H1 (cell line): ENCODE measurements at regions not wholly inside any gene's neighbourhood (a gene's known extent, or its start where the extent isn't known, plus 50 kb on each side); places are given as distances from the start of the nearest gene placed in this dataset.

ENCODE experiments used
- BRCA1 ChIP-seq: IDR thresholded peaks from 2 replicates; pipeline ENCODE4 v1.6.1; 2012; ENCODE audit warnings: low read depth, low read length, improper control_type of control experiment
- CHD2 ChIP-seq: IDR thresholded peaks from 2 replicates; pipeline ENCODE4 v1.6.1; 2012; ENCODE audit warnings: low read length, improper control_type of control experiment
- FOSL1 ChIP-seq: IDR thresholded peaks from 2 replicates; pipeline ENCODE4 v1.6.1; 2011; ENCODE audit warnings: mild to moderate bottlenecking, low read depth, low read length, moderate library complexity; ENCODE audit not compliant: insufficient read depth
- KDM5A ChIP-seq: fragments of 200-600 bp; IDR thresholded peaks from 2 replicates; pipeline ENCODE4 v1.7.1; 2012; ENCODE audit warnings: mild to moderate bottlenecking, low read length, inconsistent platforms, mixed read lengths
- MAFK ChIP-seq: IDR thresholded peaks from 2 replicates; pipeline ENCODE4 v1.6.1; 2012; ENCODE audit warnings: low read depth, mild to moderate bottlenecking, improper control_type of control experiment, low read length
- MAX ChIP-seq: IDR thresholded peaks from 2 replicates; pipeline ENCODE4 v1.6.1; 2012; ENCODE audit warnings: inconsistent platforms
- SAP30 ChIP-seq: fragments of 300-600 bp; sonication (generic); IDR thresholded peaks from 2 replicates; pipeline ENCODE4 v1.7.1; 2012; ENCODE audit warnings: low read length, moderate library complexity, mild to moderate bottlenecking, inconsistent platforms; ENCODE audit not compliant: insufficient read depth, insufficient replicate concordance
- SIRT6 ChIP-seq: IDR thresholded peaks from one replicate; pipeline ENCODE4 v1.7.1; 2012; ENCODE audit warnings: low read length, inconsistent platforms
- TCF12 ChIP-seq: IDR thresholded peaks from 2 replicates; pipeline ENCODE4 v1.6.1; 2011; ENCODE audit warnings: low read depth, mild to moderate bottlenecking, low read length
- ZNF274 ChIP-seq: IDR thresholded peaks from 2 replicates; pipeline ENCODE4 v1.7.0; 2012; ENCODE audit warnings: low read length, borderline replicate concordance; ENCODE audit errors: extremely low read depth

- TF ChIP-seq BRCA1, result no peak
- no peak for TF ChIP-seq ZNF274
- no peak for TF ChIP-seq KDM5A
- no peak for TF ChIP-seq CHD2
- no peak for TF ChIP-seq SIRT6
- TF ChIP-seq SAP30, result no peak
- no peak for TF ChIP-seq TCF12
- TF ChIP-seq FOSL1, result no peak
- TF ChIP-seq MAFK, result no peak
- no peak for TF ChIP-seq MAX
Measured at GRCh38 chr2:118645876-118646275, 201.6 kb downstream of the EN1 start (continued).
